ENCODE measurements at regions not wholly inside any gene's neighbourhood (a gene's known extent, or its start where the extent isn't known, plus 50 kb on each side); places are given as distances from the start of the nearest gene placed in this dataset.
"Not testable (repeated sequence)": the region's sequence is repeated elsewhere in the genome, so short reads cannot be mapped to it uniquely, and the experiment has no call there.

DNA sequence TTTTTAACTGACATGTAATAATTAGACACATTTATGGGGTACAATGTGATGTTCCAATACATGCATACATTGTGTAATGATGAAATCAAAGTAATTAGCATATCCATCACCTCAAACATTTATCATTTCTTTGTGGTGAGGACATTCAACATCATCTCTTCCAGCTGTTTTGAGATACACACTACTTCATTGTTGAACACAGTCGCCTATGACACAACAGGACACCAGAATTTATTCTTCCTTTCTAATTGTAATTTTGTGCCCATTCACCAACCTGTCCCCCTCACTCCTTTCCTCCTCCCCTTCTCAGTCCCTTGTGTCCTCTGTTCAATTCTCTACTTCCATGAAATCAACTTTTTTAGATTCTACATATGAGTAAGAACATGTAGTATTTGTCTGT, 113.4 kb upstream of the CBLB start:
- DNase-seq = no peak

GRCh38 chr3:105984837-105985236, 116.0 kb upstream of the CBLB start:
- no peak for DNase-seq

DNA sequence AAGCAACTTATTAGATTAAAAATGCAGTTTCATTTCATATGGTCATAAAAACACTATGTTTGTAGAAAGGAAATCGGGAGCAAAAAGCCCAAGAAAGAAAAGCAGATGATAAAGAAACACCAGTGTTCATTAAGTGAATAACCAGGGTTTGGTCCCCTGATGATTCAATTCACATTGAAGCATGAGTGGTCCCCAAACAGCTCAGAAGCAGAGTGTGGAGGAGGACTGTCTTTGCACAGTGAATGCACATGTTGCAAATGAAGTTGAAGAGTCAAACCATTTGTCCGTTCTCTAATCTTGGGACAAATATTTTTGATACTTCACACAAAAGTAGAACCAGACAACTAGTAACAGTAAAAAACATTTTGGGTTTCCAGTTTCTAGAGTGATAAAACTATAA, 117.5 kb upstream of the CBLB start:
- DNase-seq = not testable (repeated sequence)

DNA sequence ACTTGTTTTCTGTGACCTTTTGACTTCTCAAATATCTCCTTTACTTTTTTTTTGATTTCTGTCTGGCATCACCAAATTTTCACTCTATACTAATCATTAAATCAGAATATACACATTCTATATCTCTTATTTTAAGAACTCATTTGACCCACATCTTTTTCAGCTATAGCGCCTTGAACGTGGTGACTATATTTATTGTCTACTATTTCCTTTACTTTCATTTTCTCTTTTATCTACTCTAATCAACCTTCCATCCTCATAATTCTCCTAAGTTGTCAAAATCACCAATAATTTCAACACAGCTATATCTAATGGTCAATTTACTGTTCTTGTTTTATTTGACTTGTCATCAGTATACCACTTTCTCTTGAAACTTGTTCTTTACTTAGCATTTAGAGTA, 119.0 kb upstream of the CBLB start:
- DNase-seq = no peak

GRCh38 chr3:105988540-105989212, 119.9 kb upstream of the CBLB start:
- DNase-seq = no peak

DNA sequence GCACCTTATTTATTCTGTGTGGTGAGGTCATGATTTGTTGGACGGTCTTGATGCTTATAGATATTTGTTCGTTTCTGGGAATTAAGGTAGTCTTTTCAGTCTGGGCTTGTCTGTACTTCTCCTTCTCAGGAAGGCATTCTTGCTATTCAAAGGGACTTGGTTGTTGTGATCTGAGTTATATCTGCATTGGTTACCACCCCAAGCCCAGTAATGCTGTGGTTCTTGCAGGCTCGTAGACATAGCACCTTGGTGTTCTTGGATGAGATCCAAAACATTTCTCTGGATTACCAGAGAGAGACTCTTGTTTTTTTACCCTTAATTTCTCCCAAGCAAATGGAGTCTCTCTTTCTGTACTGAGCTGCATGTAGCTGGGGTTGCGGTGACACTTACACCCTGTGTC, 128.0 kb upstream of the CBLB start:
- no peak for DNase-seq

DNA sequence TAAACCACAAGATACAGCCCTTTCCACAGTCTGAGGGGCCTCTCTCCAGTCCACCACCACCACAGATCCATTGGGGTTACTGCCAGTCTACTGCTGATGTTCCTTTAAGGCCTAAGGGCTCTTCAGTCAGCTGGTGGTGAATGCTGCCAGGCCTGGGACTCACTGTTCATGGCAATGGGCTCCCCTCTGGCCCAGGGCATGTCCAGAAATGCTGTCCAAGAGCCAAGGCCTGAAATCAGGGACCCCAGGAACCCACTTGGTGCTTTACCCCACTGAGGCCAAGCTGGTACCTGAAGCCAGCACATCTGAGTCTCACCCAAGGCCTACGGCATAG, 128.6 kb upstream of the CBLB start:
- no peak for DNase-seq

DNA sequence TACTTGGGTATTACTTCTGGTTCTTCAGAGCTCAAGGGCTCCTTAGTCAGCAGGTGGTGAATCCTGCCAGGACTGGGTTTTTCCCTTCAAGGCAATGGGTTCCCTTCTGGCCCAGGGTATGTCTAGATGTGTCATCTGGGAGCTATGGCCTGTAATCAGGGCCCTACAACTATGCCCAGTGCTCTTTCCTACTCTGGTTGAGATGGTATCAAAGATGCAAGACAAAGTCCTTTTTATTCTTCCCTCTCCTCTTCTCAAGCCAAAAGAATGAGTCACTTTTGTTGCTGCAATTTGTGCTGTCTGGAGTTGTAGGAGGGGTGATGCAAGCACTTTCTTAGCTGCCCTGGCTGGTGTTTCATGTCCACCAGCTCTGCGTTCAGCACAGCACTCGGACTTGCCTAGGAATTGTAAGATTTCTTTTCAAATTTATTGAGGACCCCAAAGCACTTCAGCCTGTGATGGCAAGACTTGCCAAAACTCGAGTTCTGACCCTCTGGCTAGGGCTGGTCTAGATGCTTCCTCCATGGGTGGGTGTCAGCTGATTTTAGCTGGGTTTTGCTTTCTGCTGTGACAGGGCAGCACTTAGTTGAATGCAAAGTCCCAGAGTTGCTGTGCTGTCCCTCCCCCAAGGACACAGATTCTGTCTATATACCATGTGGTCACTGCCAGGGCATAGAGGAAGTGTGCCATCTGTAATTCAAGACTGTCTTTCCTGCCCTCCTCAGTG, 129.2 kb upstream of the CBLB start:
- no peak for DNase-seq

DNA sequence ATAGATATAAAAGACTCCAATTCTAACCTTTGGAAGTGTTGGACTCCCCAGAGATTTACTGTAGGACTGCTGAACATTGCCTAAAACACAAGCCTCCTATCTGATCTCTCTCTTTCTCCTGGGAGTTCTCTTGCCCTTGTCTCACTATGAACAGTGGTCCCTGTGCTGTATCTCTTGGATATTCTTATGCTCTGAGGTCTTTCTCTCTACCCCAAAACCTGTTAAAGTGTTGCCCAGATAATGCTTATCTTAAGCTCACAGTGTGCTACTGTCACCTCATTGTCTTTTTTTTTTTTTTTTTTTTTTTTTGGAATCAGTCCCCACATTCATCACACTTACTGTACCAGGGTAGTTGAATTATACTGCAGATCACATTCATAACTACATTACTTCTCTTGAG, 131.0 kb upstream of the CBLB start:
- DNase-seq = no peak

DNA sequence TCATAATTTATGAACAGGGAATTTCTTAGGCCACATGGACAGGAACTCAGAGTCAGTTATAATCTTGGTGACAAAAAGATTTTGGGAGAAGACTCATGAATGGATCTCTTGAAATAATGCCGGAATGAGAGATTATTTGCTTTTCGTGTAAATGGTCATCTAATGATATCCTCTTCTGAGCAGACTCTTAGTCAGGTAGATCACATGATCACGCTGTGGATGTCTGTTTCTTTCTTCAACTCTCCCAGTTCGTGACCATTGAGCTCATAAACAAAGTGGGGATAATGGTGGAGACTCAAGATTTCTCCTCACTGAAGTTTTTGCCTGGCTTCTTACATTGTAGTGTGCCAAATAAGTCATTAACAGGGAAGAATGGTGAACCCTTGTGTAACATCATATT, 133.1 kb upstream of the CBLB start:
- no peak for DNase-seq

GRCh38 chr3:106004137-106004681, 135.4 kb upstream of the CBLB start:
- DNase-seq = no peak

DNA sequence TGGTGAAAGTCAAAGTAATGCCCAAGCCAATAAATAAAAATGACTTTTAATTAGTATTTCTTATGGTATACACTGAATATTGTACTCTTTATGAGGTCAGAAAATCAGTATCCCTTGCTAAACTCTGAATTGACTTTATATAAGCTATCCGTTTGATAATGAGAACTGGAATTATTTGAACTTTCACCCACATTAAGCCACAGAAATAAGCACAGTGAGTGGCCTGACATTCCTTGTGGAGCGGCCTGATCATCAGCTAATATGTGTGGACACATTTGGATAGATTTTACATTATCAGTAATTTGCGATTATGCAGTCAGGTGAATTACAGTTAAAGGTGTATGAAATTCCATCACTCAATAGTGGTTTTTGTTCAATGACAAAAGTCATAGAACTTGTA, 136.0 kb upstream of the CBLB start:
- no peak for DNase-seq

DNA sequence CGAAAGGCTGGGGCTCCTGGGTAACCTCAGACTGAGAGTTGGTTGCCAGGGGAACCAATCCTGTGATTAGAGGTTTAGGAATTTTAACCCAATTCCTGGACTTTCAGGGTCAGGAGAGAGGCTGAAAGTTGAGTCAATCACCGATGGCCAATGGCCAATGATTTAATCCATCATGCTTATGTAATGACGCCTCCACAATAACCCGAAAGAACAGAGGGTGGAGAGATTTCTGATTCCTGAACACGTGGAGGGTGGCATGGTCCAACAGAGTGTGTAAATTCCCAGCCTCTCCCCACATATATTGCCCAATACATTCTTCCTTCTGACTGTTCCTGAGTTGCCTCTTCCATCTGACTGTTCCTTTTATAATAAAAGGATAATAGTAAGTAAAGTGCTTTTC, 137.2 kb upstream of the CBLB start:
- no peak for DNase-seq

GRCh38 chr3:106006571-106006970, 137.8 kb upstream of the CBLB start:
- DNase-seq = no peak

GRCh38 chr3:106007512-106007911, 138.7 kb upstream of the CBLB start:
- DNase-seq = no peak

- DNase-seq = no peak
Observed at GRCh38 chr3:106008766-106009165, 140.0 kb upstream of the CBLB start.

- no peak for DNase-seq
Observed at GRCh38 chr3:106010829-106011228, 142.0 kb upstream of the CBLB start.

DNA sequence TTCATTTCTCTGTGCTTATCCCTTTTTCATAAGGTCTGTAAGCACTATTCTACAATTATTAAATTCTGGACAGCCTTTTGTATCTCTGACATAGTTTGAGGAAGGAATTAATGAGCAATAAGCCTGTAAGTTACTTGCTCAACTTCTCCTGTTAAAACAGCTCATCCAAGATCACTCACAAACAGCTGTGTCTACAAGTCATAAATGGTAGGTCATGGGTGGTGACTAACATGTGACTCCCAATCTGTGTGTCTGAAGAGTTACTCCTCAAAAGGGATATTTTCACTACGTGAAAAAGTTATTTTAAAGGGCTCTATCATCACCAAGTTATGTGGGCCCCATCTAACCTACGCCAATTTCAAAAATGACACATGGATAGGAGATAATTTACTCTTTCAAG, 145.2 kb upstream of the CBLB start:
- DNase-seq = no peak

- no peak for DNase-seq
Observed at GRCh38 chr3:106014518-106014917, 145.7 kb upstream of the CBLB start.

DNA sequence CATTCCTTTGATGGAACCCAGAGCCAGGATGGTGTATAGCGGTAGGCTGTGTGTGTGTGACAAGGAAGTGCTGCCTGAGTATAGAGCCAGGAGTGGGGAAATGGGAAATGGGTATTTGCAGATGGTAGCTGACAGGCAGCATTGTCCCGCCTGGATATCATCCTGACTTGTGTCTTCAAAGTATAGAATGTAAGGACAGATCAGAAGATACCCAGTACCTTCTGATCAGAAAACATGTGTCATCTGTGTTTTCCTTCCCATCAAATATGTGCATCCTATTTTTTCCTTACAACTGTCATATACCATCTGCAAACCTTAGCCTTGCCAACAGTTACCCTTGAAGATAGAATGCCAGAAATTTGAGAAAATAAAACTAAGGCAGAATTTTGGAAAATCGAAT, 146.2 kb upstream of the CBLB start:
- DNase-seq = no peak

- DNase-seq = no peak
Observed at GRCh38 chr3:106018102-106018501, 149.3 kb upstream of the CBLB start.

DNA sequence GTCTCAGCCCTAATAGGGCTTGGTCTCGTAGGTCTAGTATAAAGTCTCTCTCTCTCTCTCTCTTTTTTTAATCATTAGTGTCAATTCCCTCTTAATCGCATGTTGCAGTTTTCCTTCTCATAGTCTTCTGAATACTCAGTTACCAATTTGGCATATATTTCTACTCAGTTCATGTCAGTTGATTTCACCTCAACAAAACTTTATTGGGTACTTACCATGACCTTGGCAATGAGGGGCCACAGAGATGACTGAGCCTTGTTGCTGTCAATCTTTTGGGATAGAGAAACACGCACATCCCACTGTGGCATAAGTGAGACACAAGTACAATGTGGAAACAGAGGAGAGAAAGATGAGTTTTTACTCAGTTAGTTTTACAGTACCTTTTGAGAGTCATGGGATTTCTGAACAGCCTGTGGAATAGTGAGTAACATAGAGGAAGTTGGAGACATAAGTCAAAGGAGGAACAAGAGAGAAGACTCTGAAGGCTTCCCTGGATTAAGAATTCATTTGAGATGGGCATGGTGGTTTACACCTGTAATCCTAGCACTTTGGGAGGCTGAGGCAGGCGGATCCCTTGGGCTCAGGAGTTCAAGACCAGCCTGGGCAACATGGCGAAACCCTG, 150.2 kb upstream of the CBLB start:
- no peak for DNase-seq

- DNase-seq = no peak
Observed at GRCh38 chr3:106022913-106023312, 154.1 kb upstream of the CBLB start.

- no peak for DNase-seq
Observed at GRCh38 chr3:106025151-106025722, 156.4 kb upstream of the CBLB start.
